Lung microvascular endothelial cell (primary cell): ENCODE measurements at regions not wholly inside any gene's neighbourhood (a gene's known extent, or its start where the extent isn't known, plus 50 kb on each side); places are given as distances from the start of the nearest gene placed in this dataset.

Experiments used
- DNase-seq, 2 donors: peaks; one replicate each; pipeline versions ENCODE4 v3.0.0 to v3.0.0-alpha.2; 2010; ENCODE audit warnings: low read depth in 2 of 2

GRCh38 chr4:111649308-111649707 lies 495.9 kb upstream of the FAM241A start:
- no peak for DNase-seq

GRCh38 chr4:111650146-111650545 lies 495.1 kb upstream of the FAM241A start:
- no peak for DNase-seq

GRCh38 chr4:111650674-111651086 lies 494.6 kb upstream of the FAM241A start:
- DNase-seq = no peak

GRCh38 chr4:111652236-111652635 lies 493.0 kb upstream of the FAM241A start:
- no peak for DNase-seq

GRCh38 chr4:111652986-111653385 lies 492.3 kb upstream of the FAM241A start:
- DNase-seq = no peak

- no peak for DNase-seq
These were observed 482.8 kb upstream of the FAM241A start for GRCh38 chr4:111662496-111662895.

- no peak for DNase-seq
These were observed 480.8 kb upstream of the FAM241A start for GRCh38 chr4:111664308-111664945.

GRCh38 chr4:111666826-111667360 lies 478.4 kb upstream of the FAM241A start:
- DNase-seq = no peak

GRCh38 chr4:111671756-111672155 lies 473.5 kb upstream of the FAM241A start:
- no peak for DNase-seq

- DNase-seq = no peak
These were observed 469.5 kb upstream of the FAM241A start for GRCh38 chr4:111675746-111676145.

- DNase-seq = no peak
These were observed 468.7 kb upstream of the FAM241A start for GRCh38 chr4:111676533-111676932.

- peak in 1 of 2 donors; percentile 98 for DNase-seq
These were observed 466.8 kb upstream of the FAM241A start for GRCh38 chr4:111678479-111678878.

- peak in 1 of 2 donors; percentile 62 for DNase-seq
These were observed 466.3 kb upstream of the FAM241A start for GRCh38 chr4:111678908-111679307.

GRCh38 chr4:111681270-111681669 lies 464.0 kb upstream of the FAM241A start:
- DNase-seq = no peak

GRCh38 chr4:111681751-111682150 lies 463.5 kb upstream of the FAM241A start:
- DNase-seq = no peak

- DNase-seq = no peak
These were observed 460.0 kb upstream of the FAM241A start for GRCh38 chr4:111685205-111685604.

- DNase-seq = peak in 1 of 2 donors; percentile 35
These were observed 456.0 kb upstream of the FAM241A start for GRCh38 chr4:111689214-111689613.

GRCh38 chr4:111689731-111690130 lies 455.5 kb upstream of the FAM241A start:
- DNase-seq = no peak

GRCh38 chr4:111693758-111694157 lies 451.5 kb upstream of the FAM241A start:
- DNase-seq = no peak

GRCh38 chr4:111695677-111696076 lies 449.6 kb upstream of the FAM241A start:
- DNase-seq = no peak

- no peak for DNase-seq
These were observed 448.7 kb upstream of the FAM241A start for GRCh38 chr4:111696505-111696904.

- DNase-seq = no peak
These were observed 447.9 kb upstream of the FAM241A start for GRCh38 chr4:111697176-111697942.

GRCh38 chr4:111698361-111698760 lies 446.9 kb upstream of the FAM241A start:
- no peak for DNase-seq
